ENCODE measurements at regions not wholly inside any gene's neighbourhood (a gene's known extent, or its start where the extent isn't known, plus 50 kb on each side); places are given as distances from the start of the nearest gene placed in this dataset.
A peak's percentile ranks its signal among the peaks of the same experiment; 100 is the strongest.

DNA sequence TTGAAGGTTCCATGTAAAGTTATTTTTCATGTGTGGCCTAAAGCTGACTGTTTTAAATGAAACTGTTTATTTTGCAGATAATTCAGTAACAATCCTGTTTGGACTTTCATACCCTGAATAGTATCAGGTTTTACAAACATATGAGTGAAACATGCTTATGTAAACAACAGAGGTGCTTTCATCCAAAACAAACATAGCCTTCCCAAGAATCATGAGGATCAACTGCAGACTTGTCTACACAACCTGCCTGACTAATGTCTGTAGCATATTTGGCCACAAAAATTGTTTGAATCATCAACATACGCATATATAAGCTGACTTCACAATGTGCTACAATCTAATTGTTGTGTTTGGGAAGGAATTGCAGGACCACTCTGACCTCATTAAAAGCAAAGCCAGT lies 190.4 kb downstream of the DIPK2A start:
- no peaks in the 10 kb centered on the region for H3K9me3 ChIP-seq (ENCODE audit: insufficient read depth, low read depth)
- H3K79me2 ChIP-seq (ENCODE audit: low read depth), result no peaks in the 10 kb centered on the region
- no peak overlapping the region for H3K4me2 ChIP-seq
- H3K27ac ChIP-seq, result no peak overlapping the region
- H3K36me3 ChIP-seq (ENCODE audit: low read depth), result no peaks in the 10 kb centered on the region
- no peaks in the 10 kb centered on the region for H4K20me1 ChIP-seq (ENCODE audit: insufficient read depth)
- peak in 1 of 2 experiments; percentile 61 for DNase-seq
- intact Hi-C loops (cut with micrococcal nuclease; ENCODE audit: unreplicated experiment), result no loop called here
- TF ChIP-seq EZH2 (IDR thresholded peaks at IDR 0.05; ENCODE audit: low read depth), result no peak
- TF ChIP-seq, protein P1, sequence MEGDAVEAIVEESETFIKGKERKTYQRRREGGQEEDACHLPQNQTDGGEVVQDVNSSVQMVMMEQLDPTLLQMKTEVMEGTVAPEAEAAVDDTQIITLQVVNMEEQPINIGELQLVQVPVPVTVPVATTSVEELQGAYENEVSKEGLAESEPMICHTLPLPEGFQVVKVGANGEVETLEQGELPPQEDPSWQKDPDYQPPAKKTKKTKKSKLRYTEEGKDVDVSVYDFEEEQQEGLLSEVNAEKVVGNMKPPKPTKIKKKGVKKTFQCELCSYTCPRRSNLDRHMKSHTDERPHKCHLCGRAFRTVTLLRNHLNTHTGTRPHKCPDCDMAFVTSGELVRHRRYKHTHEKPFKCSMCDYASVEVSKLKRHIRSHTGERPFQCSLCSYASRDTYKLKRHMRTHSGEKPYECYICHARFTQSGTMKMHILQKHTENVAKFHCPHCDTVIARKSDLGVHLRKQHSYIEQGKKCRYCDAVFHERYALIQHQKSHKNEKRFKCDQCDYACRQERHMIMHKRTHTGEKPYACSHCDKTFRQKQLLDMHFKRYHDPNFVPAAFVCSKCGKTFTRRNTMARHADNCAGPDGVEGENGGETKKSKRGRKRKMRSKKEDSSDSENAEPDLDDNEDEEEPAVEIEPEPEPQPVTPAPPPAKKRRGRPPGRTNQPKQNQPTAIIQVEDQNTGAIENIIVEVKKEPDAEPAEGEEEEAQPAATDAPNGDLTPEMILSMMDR (conservative IDR thresholded peaks at IDR 0.05), result no peak
- no peaks in the 10 kb centered on the region for H3F3A ChIP-seq (ENCODE audit: insufficient read depth, low read depth)
- H2AFZ ChIP-seq, result no peak overlapping the region
- H3K4me1 ChIP-seq (replicated peaks; ENCODE audit: insufficient read depth), result peaks cover 6% of the 10 kb centered on the region; the same call in 1 of the 2 replicates
- no peak overlapping the region for H3K4me3 ChIP-seq
- ChIA-PET POLR2A (ENCODE audit: unreplicated experiment) (no interaction called here), CTCF (no interaction called here)
- no peaks in the 10 kb centered on the region for H3K9me2 ChIP-seq (ENCODE audit: insufficient read depth)
- H3K27me3 ChIP-seq (ENCODE audit: insufficient read depth, low read depth), result no peaks in the 10 kb centered on the region
- BruUV-seq (replicated peaks), result no TSS peak

DNA sequence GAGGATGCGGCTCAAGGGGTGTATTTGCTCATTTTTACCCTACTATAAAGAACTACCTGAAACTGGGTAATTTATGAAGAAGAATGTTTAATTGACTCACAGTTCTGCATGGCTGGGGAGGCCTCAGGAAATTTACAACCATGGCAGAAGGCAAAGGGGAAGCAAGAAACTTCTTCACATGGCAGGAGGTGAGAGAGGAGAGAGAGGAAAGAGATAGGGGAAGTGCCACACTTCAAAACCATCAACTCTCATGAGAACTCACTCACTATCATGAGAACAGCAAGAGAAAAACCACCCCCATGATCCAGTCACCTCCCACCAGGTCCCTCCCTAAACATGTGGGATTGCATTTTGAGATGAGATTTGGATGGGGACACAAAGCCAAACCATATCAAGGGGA lies 192.7 kb downstream of the DIPK2A start:
- no peaks in the 10 kb centered on the region for H3K79me2 ChIP-seq (ENCODE audit: low read depth)
- H3K9me3 ChIP-seq (ENCODE audit: insufficient read depth, low read depth), result no peaks in the 10 kb centered on the region
- intact Hi-C loops (cut with micrococcal nuclease; ENCODE audit: unreplicated experiment), result no loop called here
- H3F3A ChIP-seq (ENCODE audit: insufficient read depth, low read depth), result no peaks in the 10 kb centered on the region
- H3K36me3 ChIP-seq (ENCODE audit: low read depth), result no peaks in the 10 kb centered on the region
- ChIA-PET CTCF (no interaction called here), POLR2A (ENCODE audit: unreplicated experiment) (no interaction called here)
- no peaks in the 10 kb centered on the region for H3K9me2 ChIP-seq (ENCODE audit: insufficient read depth)
- H2AFZ ChIP-seq, result no peak overlapping the region
- H3K4me1 ChIP-seq (replicated peaks; ENCODE audit: insufficient read depth), result peaks cover 6% of the 10 kb centered on the region; the same call in 1 of the 2 replicates
- TF ChIP-seq, protein P1 (conservative IDR thresholded peaks at IDR 0.05), result no peak
- TF ChIP-seq EZH2 (IDR thresholded peaks at IDR 0.05; ENCODE audit: low read depth), result no peak
- BruUV-seq (replicated peaks), result no TSS peak
- no peak overlapping the region for H3K27ac ChIP-seq
- no peak for DNase-seq
- no peak overlapping the region for H3K4me3 ChIP-seq
- no peaks in the 10 kb centered on the region for H3K27me3 ChIP-seq (ENCODE audit: insufficient read depth, low read depth)
- no peak overlapping the region for H3K4me2 ChIP-seq
- H4K20me1 ChIP-seq (ENCODE audit: insufficient read depth), result no peaks in the 10 kb centered on the region

DNA sequence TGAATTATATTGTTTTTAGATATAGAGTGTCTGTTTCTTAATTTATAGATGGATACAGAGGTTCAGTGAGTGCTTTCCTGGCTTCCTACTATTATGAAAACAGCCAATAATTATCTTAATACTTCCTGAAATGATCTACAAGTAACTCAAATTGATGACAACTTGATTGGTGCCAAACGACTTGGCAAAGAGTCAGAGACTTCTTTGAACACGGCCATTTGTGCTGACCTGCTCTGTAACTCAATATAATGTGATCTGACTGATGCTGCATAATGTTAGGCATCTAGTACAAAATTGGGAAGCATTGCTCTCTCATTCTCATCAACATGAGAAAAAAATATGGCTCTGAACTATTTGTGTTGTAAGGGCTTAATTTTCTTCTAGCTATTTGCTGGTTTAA lies 193.9 kb downstream of the DIPK2A start:
- H3K27me3 ChIP-seq (ENCODE audit: insufficient read depth, low read depth), result no peaks in the 10 kb centered on the region
- intact Hi-C loops (cut with micrococcal nuclease; ENCODE audit: unreplicated experiment), result no loop called here
- H3K4me1 ChIP-seq (replicated peaks; ENCODE audit: insufficient read depth), result peaks cover 6% of the 10 kb centered on the region; the same call in 1 of the 2 replicates
- H3K27ac ChIP-seq, result no peak overlapping the region
- no peaks in the 10 kb centered on the region for H3K79me2 ChIP-seq (ENCODE audit: low read depth)
- H3K9me2 ChIP-seq (ENCODE audit: insufficient read depth), result no peaks in the 10 kb centered on the region
- no peaks in the 10 kb centered on the region for H3K36me3 ChIP-seq (ENCODE audit: low read depth)
- no peak for DNase-seq
- H3F3A ChIP-seq (ENCODE audit: insufficient read depth, low read depth), result no peaks in the 10 kb centered on the region
- no peak overlapping the region for H3K4me3 ChIP-seq
- TF ChIP-seq, protein P1 (conservative IDR thresholded peaks at IDR 0.05), result no peak
- TF ChIP-seq EZH2 (IDR thresholded peaks at IDR 0.05; ENCODE audit: low read depth), result no peak
- ChIA-PET POLR2A (ENCODE audit: unreplicated experiment) (no interaction called here), CTCF (no interaction called here)
- no TSS peak for BruUV-seq (replicated peaks)
- H4K20me1 ChIP-seq (ENCODE audit: insufficient read depth), result no peaks in the 10 kb centered on the region
- H2AFZ ChIP-seq, result no peak overlapping the region
- H3K4me2 ChIP-seq, result no peak overlapping the region
- no peaks in the 10 kb centered on the region for H3K9me3 ChIP-seq (ENCODE audit: insufficient read depth, low read depth)

Data from PC-9 (cell line).